ENCODE measurements at regions not wholly inside any gene's neighbourhood (a gene's known extent, or its start where the extent isn't known, plus 50 kb on each side); places are given as distances from the start of the nearest gene placed in this dataset.

DNA sequence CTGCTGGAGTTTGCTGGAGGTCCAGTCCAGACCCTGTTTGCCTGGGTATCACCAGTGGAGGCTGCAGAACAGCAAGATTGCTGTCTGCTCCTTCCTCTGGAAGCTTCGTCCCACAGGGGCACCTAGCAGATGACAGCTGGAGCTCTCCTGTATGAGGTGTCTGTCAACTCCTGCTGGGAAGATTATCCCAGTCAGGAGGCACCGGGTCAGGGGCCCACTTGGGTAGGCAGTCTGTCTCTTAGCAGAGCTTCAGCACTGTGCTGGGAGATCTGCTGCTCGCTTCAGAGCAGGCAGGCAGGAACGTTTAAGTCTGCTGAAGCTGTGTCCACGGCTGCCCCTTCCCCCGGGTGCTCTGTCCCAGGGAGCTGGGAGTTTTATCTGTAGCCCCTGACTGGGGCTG lies 96.8 kb upstream of the SLC35F1 start:
- H3K4me3 ChIP-seq (ENCODE audit: low read depth, low read length), result no peak overlapping the region
- DNase-seq (ENCODE audit: low read depth), result no peak
- TF ChIP-seq, protein P1, sequence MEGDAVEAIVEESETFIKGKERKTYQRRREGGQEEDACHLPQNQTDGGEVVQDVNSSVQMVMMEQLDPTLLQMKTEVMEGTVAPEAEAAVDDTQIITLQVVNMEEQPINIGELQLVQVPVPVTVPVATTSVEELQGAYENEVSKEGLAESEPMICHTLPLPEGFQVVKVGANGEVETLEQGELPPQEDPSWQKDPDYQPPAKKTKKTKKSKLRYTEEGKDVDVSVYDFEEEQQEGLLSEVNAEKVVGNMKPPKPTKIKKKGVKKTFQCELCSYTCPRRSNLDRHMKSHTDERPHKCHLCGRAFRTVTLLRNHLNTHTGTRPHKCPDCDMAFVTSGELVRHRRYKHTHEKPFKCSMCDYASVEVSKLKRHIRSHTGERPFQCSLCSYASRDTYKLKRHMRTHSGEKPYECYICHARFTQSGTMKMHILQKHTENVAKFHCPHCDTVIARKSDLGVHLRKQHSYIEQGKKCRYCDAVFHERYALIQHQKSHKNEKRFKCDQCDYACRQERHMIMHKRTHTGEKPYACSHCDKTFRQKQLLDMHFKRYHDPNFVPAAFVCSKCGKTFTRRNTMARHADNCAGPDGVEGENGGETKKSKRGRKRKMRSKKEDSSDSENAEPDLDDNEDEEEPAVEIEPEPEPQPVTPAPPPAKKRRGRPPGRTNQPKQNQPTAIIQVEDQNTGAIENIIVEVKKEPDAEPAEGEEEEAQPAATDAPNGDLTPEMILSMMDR (conservative IDR thresholded peaks at IDR 0.05; ENCODE audit: low read depth, low read length), result no peak

DNA sequence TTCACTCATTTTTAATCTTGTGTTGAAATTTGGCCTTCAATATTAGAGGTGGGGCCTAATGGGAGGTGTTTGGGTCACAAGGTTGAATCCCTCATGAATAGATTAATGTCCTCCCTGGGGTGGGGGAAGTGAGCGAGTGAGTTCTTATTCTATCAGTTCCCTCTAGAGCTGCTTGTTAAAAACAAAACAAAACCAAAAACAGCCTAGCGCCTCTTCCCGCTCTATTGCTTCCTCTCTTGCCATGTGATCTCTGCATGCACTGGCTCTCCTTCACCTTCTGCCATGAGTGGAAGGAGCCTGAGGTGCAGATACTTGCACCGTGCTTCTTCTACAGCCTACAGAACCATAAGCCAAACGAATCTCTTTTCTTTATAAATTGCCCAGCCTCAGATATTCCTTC lies 89.6 kb upstream of the SLC35F1 start:
- no peak for DNase-seq (ENCODE audit: low read depth)
- TF ChIP-seq, protein P1 (conservative IDR thresholded peaks at IDR 0.05; ENCODE audit: low read depth, low read length), result no peak

DNA sequence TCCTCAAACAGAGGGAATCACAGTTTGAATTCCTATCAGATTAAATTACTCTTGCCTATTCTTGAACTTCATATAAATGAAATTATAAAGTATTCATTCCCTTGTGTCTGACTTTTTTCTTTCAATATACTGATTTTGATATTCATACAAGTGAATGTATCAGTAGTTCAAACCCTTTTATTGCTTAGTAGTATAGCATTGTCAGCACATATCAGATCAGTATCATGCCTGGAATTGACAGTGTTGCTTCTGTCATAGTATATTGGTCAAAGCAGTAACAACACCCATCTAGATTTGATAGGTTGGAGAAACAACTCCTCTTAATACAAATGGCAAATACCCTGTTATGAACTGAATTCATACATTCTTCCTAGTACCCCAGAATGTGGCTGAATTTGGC lies 89.1 kb upstream of the SLC35F1 start:
- TF ChIP-seq, protein P1 (conservative IDR thresholded peaks at IDR 0.05; ENCODE audit: low read depth, low read length), result no peak
- no peak overlapping the region for H3K4me3 ChIP-seq (ENCODE audit: low read depth, low read length)
- DNase-seq (ENCODE audit: low read depth), result no peak

More for the DNA sequence above, 89.6 kb upstream of the SLC35F1 start:
- no peak overlapping the region for H3K4me3 ChIP-seq (ENCODE audit: low read depth, low read length)

DNA sequence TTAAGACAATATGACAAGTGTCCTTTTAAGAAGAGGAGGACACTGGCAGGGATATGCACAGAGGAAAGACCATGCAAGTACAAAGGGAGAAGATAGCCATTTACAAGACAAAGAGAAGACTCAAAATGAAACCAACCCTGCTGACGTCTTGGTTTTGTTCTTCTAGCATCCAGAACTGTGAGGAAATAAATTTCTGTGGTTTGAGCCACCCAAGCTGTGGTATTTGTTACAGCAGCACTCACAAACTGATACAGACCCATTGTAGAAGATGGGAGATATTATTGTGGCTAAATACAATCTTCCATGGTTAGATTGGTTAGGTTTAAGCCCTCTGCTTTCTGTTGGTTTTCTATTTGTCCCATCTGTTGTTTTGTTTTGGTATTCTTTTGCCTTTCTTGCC lies 88.6 kb upstream of the SLC35F1 start:
- no peak for DNase-seq (ENCODE audit: low read depth)
- no peak overlapping the region for H3K4me3 ChIP-seq (ENCODE audit: low read depth, low read length)
- TF ChIP-seq, protein P1 (conservative IDR thresholded peaks at IDR 0.05; ENCODE audit: low read depth, low read length), result no peak

DNA sequence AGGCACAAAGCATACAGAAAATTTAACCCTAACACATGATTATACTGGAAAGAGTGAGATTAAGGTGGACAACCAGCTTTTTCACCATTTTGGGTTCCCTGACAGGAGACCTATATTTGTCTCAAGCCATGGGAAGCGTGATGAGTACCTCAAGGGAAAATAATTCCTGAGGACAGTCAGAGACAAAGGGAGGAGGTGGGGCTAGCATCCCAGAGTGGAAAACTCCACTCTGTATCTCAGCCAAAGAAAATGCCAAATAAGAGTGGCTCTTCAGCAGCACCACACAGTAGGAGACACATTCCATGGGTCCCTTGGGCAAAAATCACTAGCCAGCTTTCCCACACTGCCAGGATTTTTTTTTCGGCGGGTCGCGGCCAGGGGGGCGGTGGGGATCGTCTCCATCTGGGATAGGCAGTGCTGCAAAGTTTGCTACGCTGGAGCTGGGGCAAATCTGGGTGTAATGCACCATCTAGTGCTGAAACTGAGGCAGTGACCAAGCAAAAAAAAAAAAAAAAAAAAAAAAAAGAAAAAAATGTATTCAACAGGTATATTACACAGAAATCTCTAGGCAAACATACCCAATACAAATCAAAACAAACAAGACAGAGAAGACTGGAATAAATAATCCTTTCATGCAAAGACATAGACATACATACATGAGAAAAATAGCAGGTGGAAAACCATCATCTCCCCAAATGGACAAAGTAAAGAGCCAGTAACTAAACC lies 77.3 kb upstream of the SLC35F1 start:
- H3K4me3 ChIP-seq (ENCODE audit: low read depth, low read length), result peak overlapping the region; percentile 49
- DNase-seq (ENCODE audit: low read depth), result peak; percentile 56

DNA sequence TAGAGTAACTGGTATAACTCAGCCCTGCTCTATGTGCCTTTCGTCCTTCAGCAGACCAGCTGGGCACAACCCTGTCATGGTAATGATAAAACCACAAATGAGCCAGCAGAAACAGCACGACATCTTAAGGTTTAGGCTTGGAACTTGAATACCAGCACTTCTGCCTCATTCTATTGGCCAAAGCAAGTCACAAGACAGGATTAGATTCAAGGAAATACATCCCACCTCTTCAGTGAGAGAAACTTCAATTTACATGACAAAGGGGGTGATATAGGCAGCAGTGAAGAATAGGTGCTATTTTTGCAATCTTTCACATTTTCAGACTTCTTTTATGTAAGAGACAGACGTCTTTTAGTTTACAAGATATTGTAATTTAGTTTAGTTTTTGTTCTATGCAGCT lies 69.8 kb upstream of the SLC35F1 start:
- H3K4me3 ChIP-seq (ENCODE audit: low read depth, low read length), result no peak overlapping the region
- TF ChIP-seq, protein P1 (conservative IDR thresholded peaks at IDR 0.05; ENCODE audit: low read depth, low read length), result no peak
- no peak for DNase-seq (ENCODE audit: low read depth)

More for the DNA sequence above, 77.3 kb upstream of the SLC35F1 start:
- TF ChIP-seq, protein P1 (conservative IDR thresholded peaks at IDR 0.05; ENCODE audit: low read depth, low read length), result peak; percentile 62

DNA sequence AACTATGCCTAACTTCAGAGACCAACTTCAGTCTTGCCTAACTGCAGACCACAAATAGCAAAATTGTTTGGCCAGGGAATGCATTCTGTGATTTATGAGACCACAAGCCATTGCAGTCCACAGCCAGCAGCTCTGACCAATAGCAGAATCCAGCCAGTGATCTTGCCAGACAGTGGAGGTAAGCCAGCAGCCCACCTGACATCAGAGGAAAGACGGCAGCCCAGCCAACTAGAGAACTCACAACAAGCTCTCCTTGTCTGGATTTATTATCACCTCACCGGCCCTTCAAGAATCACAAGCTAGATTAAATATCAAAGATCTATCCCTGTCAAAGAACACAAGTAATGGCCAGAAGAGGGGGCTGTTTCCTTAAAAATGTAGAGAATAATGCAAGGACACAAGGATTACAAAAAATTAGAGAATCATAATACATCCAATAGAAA lies 66.5 kb upstream of the SLC35F1 start:
- TF ChIP-seq, protein P1 (conservative IDR thresholded peaks at IDR 0.05; ENCODE audit: low read depth, low read length), result peak; percentile 34
- peak; percentile 60 for DNase-seq (ENCODE audit: low read depth)
- H3K4me3 ChIP-seq (ENCODE audit: low read depth, low read length), result no peak overlapping the region
